Stimulated activated CD4-positive, alpha-beta T cell treated with anti-CD3 and anti-CD28 coated beads, Interleukin-2, amount 100 ng/mL, for 48 hours (primary cell): ENCODE measurements at regions not wholly inside any gene's neighbourhood (a gene's known extent, or its start where the extent isn't known, plus 50 kb on each side); places are given as distances from the start of the nearest gene placed in this dataset.
"Not testable (repeated sequence)": the region's sequence is repeated elsewhere in the genome, so short reads cannot be mapped to it uniquely, and the experiment has no call there.

ENCODE experiments used
- DNase-seq, 2 donors: peaks; one replicate each; pipeline ENCODE4 v3.0.0-alpha.2; 2020

GRCh38 chrX:130467936-130468335 is 66.1 kb downstream of the RBMX2 start:
- DNase-seq = no peak

- DNase-seq = no peak
Measured at GRCh38 chrX:130468395-130468923, 66.7 kb downstream of the RBMX2 start.

GRCh38 chrX:130482871-130483270 is 81.1 kb downstream of the RBMX2 start:
- no peak for DNase-seq

GRCh38 chrX:130485870-130486269 is 84.1 kb downstream of the RBMX2 start:
- no peak for DNase-seq

GRCh38 chrX:130495502-130495901 is 93.7 kb downstream of the RBMX2 start:
- not testable (repeated sequence) for DNase-seq

GRCh38 chrX:130497531-130497930 is 95.7 kb downstream of the RBMX2 start:
- no peak for DNase-seq

- no peak for DNase-seq
Measured at GRCh38 chrX:130498653-130499274, 97.0 kb downstream of the RBMX2 start.

GRCh38 chrX:130502016-130502570 is 100.3 kb downstream of the RBMX2 start:
- DNase-seq = no peak

GRCh38 chrX:130504019-130504418 is 102.2 kb downstream of the RBMX2 start:
- no peak for DNase-seq

GRCh38 chrX:130507015-130507414 is 105.2 kb downstream of the RBMX2 start:
- DNase-seq = no peak

GRCh38 chrX:130512534-130512933 is 110.7 kb downstream of the RBMX2 start:
- not testable (repeated sequence) for DNase-seq

GRCh38 chrX:130516123-130516522 is 114.3 kb downstream of the RBMX2 start:
- no peak for DNase-seq

- no peak for DNase-seq
Measured at GRCh38 chrX:130523460-130524394, 121.9 kb downstream of the RBMX2 start.

- no peak for DNase-seq
Measured at GRCh38 chrX:130524476-130525194, 122.8 kb downstream of the RBMX2 start.

GRCh38 chrX:130529531-130529930 is 127.7 kb downstream of the RBMX2 start:
- no peak for DNase-seq

- DNase-seq = no peak
Measured at GRCh38 chrX:130531066-130531465, 129.3 kb downstream of the RBMX2 start.

- peak; percentile 26 to 37 for DNase-seq
Measured at GRCh38 chrX:130539721-130540321, 138.0 kb downstream of the RBMX2 start.

- DNase-seq = no peak
Measured at GRCh38 chrX:130543603-130544325, 142.0 kb downstream of the RBMX2 start.

- no peak for DNase-seq
Measured at GRCh38 chrX:130545796-130546195, 144.0 kb downstream of the RBMX2 start.

- DNase-seq = not testable (repeated sequence)
Measured at GRCh38 chrX:130549382-130549781, 147.6 kb downstream of the RBMX2 start.

GRCh38 chrX:130550351-130550750 is 148.6 kb downstream of the RBMX2 start:
- no peak for DNase-seq
